A673 (cell line): ENCODE measurements at regions not wholly inside any gene's neighbourhood (a gene's known extent, or its start where the extent isn't known, plus 50 kb on each side); places are given as distances from the start of the nearest gene placed in this dataset.
A peak's percentile ranks its signal among the peaks of the same experiment; 100 is the strongest.

Experiments
- BruUV-seq: library from RNA; stranded (reverse); fragments of 400-500 nt; replicated peaks from 2 replicates; lab custom pipeline; 2021; lab: Mats Ljungman, UMichigan
- CTCF ChIA-PET: fragments of 300-600 bp; sonication (Branson Sonifier 250); formaldehyde crosslinking; loops from one replicate; lab custom pipeline; 2022; ENCODE audit warnings: antibody characterized with exemption; lab: Charles Lee
- POLR2A ChIA-PET: fragments of 300-600 bp; sonication (Branson Sonifier 250); formaldehyde crosslinking; loops from one replicate; lab custom pipeline; 2022; ENCODE audit warnings: antibody characterized with exemption; ENCODE audit not compliant: low non-redundant PET; lab: Charles Lee
- DNase-seq: peaks from one replicate; pipeline ENCODE4 v3.0.0-alpha.2; 2015; ENCODE audit warnings: low spot score
- H3K27ac ChIP-seq: fragments of 200-600 bp; sonication (generic); 2 replicates; pipeline ENCODE4 v1.5.1; 2016; ENCODE audit warnings: mixed run types, low read depth, mild to moderate bottlenecking, mixed read lengths, antibody characterized with exemption, low read length; ENCODE audit not compliant: poor library complexity, severe bottlenecking
- H3K27me3 ChIP-seq: fragments of 200-600 bp; sonication (generic); replicated peaks from 2 replicates; pipeline ENCODE4 v1.6.1; 2017; ENCODE audit warnings: mixed run types, low read depth, mild to moderate bottlenecking, mixed read lengths, antibody characterized with exemption, low read length; ENCODE audit not compliant: insufficient read depth, poor library complexity
- H3K36me3 ChIP-seq: fragments of 200-600 bp; sonication (generic); 2 replicates; pipeline ENCODE4 v1.6.1; 2016; ENCODE audit warnings: mixed run types, mild to moderate bottlenecking, mixed read lengths, antibody characterized with exemption, low read length; ENCODE audit not compliant: insufficient read depth, poor library complexity, severe bottlenecking
- H3K4me1 ChIP-seq: fragments of 200-600 bp; sonication (generic); 2 replicates; pipeline ENCODE4 v1.6.1; 2017; ENCODE audit warnings: mixed run types, mild to moderate bottlenecking, mixed read lengths, antibody characterized with exemption, low read length; ENCODE audit not compliant: insufficient read depth, poor library complexity, severe bottlenecking
- H3K4me3 ChIP-seq: fragments of 200-600 bp; sonication (generic); 2 replicates; pipeline ENCODE4 v1.5.1; 2016; ENCODE audit warnings: low read depth, mixed run types, mild to moderate bottlenecking, mixed read lengths, low read length; ENCODE audit not compliant: poor library complexity, severe bottlenecking
- H3K9me3 ChIP-seq: fragments of 200-600 bp; sonication (generic); 2 replicates; pipeline ENCODE4 v1.6.1; 2016; ENCODE audit warnings: mixed run types, low read depth, mild to moderate bottlenecking, mixed read lengths, antibody characterized with exemption, low read length; ENCODE audit not compliant: poor library complexity, severe bottlenecking
- CTCF ChIP-seq: fragments of 300-800, 200-600 bp; sonication (generic); conservative IDR thresholded peaks from 2 replicates; pipeline ENCODE4 v1.5.1; 2017; ENCODE audit warnings: low read depth, mild to moderate bottlenecking, antibody characterized with exemption, low read length, moderate library complexity, mixed read lengths
- EZH2 ChIP-seq: fragments of 200-600 bp; sonication (generic); IDR thresholded peaks from 2 replicates; pipeline ENCODE4 v1.6.1; 2017; ENCODE audit warnings: borderline replicate concordance, low read depth, mild to moderate bottlenecking, mixed read lengths, antibody characterized with exemption, low read length; ENCODE audit not compliant: poor library complexity, severe bottlenecking
- intact Hi-C: fragments of 100-400 bp; cut with micrococcal nuclease; formaldehyde crosslinking; loops from one replicate; pipeline ENCODE4 v1.10.0; 2022; ENCODE audit not compliant: unreplicated experiment

GRCh38 chr10:2919016-2919415, 148.3 kb upstream of the PFKP start:
- DNase-seq = no peak
- POLR2A ChIA-PET = no interaction called here
- Histone ChIP-seq H3K9me3 (no peaks in the 10 kb centered on the region), H3K36me3 (no peaks in the 10 kb centered on the region), H3K4me3 (no peak overlapping the region), H3K4me1 (peaks cover 32% of the 10 kb centered on the region), H3K27ac (no peak overlapping the region), H3K27me3 (no peaks in the 10 kb centered on the region)
- TF ChIP-seq CTCF (no peak), EZH2 (no peak)
- CTCF ChIA-PET = no interaction called here
- BruUV-seq = no TSS peak
- intact Hi-C loops = no loop called here

DNA sequence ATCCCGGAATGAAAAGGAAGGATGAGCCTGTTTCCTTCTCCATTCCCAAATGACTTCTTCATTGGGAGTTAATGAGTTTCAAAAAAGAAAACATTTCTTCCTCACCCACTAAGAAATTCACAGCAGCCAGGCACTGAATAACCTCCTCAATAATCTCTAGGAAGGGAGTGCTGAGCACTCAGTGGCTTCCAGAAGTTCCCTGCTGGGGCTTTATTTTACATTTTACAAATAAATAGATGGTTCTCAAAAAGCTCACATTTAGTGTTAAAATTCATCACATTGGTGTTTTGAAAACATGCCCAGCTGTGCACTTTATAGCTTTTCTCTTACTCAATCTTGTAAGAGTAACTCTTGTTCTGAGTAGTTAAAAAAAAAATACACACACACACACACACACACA, 148.9 kb upstream of the PFKP start:
- TF ChIP-seq CTCF = no peak
- no peak for TF ChIP-seq EZH2
- BruUV-seq = no TSS peak
- CTCF ChIA-PET = no interaction called here

DNA sequence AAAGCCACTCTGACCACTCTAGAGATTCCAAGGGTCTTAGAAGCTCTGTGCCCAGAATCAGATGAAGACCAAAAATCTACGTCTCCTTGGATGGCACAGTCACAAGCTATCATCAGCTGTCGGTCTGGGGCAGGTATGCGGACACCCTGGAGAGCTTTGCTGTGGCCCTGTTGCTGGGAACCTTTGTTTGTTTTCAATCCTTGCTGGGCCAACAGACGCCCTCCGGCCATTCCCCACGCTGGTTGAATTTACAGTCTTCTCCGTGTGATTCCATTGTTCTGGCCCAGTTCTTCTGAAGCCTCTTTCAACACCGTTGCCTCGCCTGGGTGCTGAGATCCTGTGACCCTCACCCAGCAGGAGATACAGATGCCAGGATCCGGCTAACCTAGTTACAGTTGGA, 149.4 kb upstream of the PFKP start:
- Histone ChIP-seq H3K9me3 (no peaks in the 10 kb centered on the region), H3K27ac (peak overlapping the region; percentile 63), H3K36me3 (no peaks in the 10 kb centered on the region), H3K4me3 (no peak overlapping the region), H3K27me3 (no peaks in the 10 kb centered on the region), H3K4me1 (peaks cover 32% of the 10 kb centered on the region)
- peak; percentile 23 for DNase-seq
- TF ChIP-seq CTCF = no peak
- TF ChIP-seq EZH2 = no peak
- intact Hi-C loops = no loop called here
- ChIA-PET POLR2A (interaction anchor here (0.7 kb wide), 1 partner anchor 13 kb away, joined by 10 read pairs; no protein-coding TSS in a partner anchor), CTCF (no interaction called here)
- BruUV-seq = no TSS peak

More for the DNA sequence above, 148.9 kb upstream of the PFKP start:
- no peaks in the 10 kb centered on the region for H3K36me3 ChIP-seq
- peak overlapping the region; percentile 63 for H3K27ac ChIP-seq
- no peak overlapping the region for H3K4me3 ChIP-seq
- POLR2A ChIA-PET = interaction anchor here (0.7 kb wide), 1 partner anchor 14 kb away, joined by 10 read pairs; no protein-coding TSS in a partner anchor
- intact Hi-C loops = no loop called here
- H3K4me1 ChIP-seq = peaks cover 32% of the 10 kb centered on the region
- peak; percentile 82 for DNase-seq
- H3K27me3 ChIP-seq = no peaks in the 10 kb centered on the region
- H3K9me3 ChIP-seq = no peaks in the 10 kb centered on the region
